ENCODE measurements at regions not wholly inside any gene's neighbourhood (a gene's known extent, or its start where the extent isn't known, plus 50 kb on each side); places are given as distances from the start of the nearest gene placed in this dataset.
A peak's percentile ranks its signal among the peaks of the same experiment; 100 is the strongest.
"Not testable (repeated sequence)": the region's sequence is repeated elsewhere in the genome, so short reads cannot be mapped to it uniquely, and the experiment has no call there.

DNA sequence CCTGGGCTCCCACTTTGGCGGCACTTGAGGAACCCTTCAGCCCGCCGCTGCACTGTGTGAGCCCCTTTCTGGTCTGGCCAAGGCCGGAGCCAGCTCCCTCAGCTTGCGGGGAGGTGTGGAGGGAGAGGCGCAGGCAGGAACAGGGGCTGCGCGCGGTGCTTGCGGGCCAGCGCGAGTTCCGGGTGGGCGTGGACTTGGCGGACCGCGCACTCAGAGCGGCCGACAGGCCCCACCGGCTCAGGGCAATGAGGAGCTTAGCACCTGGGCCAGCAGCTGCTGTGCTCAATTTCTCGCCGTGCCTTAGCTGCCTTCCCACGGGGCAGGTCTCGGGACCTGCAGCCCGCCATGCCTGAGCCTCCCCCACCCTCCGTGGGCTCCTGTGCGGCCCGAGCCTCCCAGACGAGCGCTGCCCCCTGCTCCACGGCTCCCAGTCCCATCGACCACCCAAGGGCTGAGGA lies 324.8 kb downstream of the RAD51AP2 start:
- not testable (repeated sequence) for DNase-seq (ENCODE audit: low spot score)

DNA sequence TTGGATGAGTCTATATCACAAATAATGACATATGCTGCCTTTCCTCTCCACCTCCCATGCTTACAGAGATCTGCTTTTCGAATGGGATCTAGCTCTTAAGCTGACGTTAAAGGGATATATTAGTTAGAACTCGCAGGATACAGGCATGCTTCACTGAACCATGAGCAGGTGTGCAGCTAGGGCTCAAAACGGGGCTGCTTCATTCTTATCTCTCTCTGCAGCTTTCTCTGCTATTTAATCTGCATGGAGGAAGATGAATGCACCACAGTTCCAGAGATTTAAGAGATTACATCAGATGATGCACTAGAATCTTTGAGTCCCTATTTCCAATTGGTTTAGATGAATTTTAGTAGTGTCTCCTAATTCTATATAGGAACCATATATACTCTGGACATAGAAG lies 327.0 kb downstream of the RAD51AP2 start:
- no peak for DNase-seq (ENCODE audit: low spot score)

DNA sequence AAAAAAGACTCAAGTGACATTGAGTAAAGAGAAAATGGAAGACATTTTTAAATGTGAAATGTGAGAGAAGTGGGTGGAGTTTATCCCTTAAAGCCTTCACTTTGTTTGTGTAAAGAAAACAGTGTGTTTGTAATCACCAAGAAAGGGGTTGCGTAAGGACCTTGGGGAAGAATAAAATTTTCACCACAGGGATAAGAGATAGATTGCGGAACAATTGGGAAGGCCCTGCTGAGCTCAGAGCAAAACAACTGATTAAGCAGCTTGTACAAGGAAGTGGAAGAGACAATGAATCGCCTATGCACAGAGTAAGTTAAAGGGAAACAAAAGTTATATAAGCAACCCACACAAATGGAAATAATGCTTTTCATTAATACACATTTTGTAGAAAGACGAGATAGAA lies 327.7 kb downstream of the RAD51AP2 start:
- no peak for DNase-seq (ENCODE audit: low spot score)

GRCh38 chr2:17188721-17189120 lies 329.5 kb downstream of the RAD51AP2 start:
- DNase-seq (ENCODE audit: low spot score): no peak

GRCh38 chr2:17184512-17184911 lies 333.7 kb downstream of the RAD51AP2 start:
- DNase-seq (ENCODE audit: low spot score): no peak

DNA sequence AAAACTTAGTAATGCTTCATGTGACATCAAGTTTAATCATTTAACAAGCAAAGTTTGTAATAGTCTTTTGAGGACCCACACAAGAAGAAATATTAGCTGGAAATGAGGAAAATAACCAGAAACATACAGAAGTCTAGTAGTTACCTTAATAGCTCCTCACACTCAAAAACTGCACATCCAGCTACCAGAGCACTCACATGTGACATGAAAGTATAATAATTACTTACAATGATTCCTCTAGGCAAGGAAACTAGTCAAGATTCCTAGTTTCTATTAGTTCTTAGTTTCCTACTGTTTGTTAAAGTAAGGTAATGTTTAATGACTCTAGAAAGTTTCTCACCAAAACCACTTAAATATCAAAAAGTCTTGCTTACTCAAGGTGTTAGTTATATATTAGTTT lies 335.8 kb downstream of the RAD51AP2 start:
- DNase-seq (ENCODE audit: low spot score): no peak

GRCh38 chr2:17181051-17181752 lies 337.0 kb downstream of the RAD51AP2 start:
- no peak for DNase-seq (ENCODE audit: low spot score)

- DNase-seq (ENCODE audit: low spot score): no peak
Measured at GRCh38 chr2:17179145-17179808, 339.0 kb downstream of the RAD51AP2 start.

GRCh38 chr2:17177088-17177487 lies 341.2 kb downstream of the RAD51AP2 start:
- no peak for DNase-seq (ENCODE audit: low spot score)

DNA sequence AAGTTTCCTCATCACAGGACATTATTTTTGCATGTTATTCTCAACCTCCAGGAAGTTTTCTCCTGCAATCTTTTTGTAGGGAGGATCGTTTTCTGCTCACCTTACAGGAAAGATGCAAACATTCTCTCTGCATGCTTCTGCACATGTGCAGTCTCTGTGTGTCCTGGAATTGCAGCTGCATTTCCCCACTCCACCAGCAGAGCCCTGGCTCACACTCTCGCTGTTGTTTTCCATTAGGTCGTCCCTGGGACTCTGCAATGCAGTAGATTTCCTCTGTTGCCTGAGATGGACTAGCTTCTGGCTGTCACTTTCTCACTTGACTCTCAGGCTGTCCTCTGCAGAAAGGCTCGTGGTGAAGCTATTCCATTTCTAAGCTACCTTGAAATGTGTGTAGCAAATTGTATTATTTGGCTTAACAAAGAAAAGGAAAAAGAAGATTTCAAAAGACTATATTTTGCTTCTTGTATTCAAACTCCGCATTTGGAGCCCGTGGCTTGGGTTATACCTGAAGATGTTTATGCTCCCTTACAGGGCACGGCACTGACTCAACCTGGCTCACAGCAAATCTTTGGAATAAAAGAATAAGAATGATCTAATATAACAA lies 346.7 kb downstream of the RAD51AP2 start:
- peak; percentile 72 for DNase-seq (ENCODE audit: low spot score)

- DNase-seq (ENCODE audit: low spot score): no peak
Measured at GRCh38 chr2:17166506-17166905, 351.7 kb downstream of the RAD51AP2 start.

GRCh38 chr2:17164550-17164949 lies 353.7 kb downstream of the RAD51AP2 start:
- DNase-seq (ENCODE audit: low spot score): no peak

DNA sequence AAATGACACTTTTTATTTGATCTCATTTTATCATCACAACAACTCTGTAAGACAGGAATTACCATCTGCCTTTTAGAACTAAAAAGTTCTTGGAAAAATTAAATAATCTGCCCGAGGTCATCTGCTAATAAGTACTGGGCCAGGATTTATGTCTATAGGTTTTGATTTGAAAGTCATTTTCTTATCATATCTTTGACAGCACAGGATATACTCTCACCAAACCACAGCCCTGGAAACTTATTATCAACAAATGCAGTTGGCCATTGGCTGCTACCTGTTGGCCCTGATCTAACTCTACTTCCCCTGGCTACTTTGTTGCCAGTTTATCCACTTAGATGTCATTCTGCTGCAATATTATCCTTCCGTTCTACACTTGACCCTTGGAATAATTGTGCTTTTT lies 354.6 kb downstream of the RAD51AP2 start:
- DNase-seq (ENCODE audit: low spot score): no peak

DNA sequence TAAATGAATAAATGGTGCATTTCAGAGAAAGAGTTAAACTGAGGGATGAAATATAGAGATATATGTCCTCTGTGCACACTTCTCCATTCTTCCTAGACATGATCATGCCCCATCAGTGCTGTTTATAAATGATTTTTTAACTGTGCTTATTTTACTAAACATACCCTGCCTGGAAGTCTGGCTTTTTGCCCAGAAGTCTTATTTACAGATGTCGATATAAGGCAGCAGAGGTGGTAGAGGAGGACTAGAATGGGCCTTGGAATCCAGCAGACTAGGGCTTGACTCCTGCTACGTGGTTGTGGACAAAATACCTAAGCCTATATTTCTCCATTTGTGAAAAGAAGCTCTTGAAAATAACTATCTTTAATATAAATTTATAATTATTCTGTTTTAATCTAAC lies 355.5 kb downstream of the RAD51AP2 start:
- no peak for DNase-seq (ENCODE audit: low spot score)

GRCh38 chr2:17160594-17160993 lies 357.6 kb downstream of the RAD51AP2 start:
- DNase-seq (ENCODE audit: low spot score): no peak

- no peak for DNase-seq (ENCODE audit: low spot score)
Measured at GRCh38 chr2:17156086-17156485, 362.2 kb downstream of the RAD51AP2 start.

- DNase-seq (ENCODE audit: low spot score): no peak
Measured at GRCh38 chr2:17149945-17150344, 368.3 kb downstream of the RAD51AP2 start.

DNA sequence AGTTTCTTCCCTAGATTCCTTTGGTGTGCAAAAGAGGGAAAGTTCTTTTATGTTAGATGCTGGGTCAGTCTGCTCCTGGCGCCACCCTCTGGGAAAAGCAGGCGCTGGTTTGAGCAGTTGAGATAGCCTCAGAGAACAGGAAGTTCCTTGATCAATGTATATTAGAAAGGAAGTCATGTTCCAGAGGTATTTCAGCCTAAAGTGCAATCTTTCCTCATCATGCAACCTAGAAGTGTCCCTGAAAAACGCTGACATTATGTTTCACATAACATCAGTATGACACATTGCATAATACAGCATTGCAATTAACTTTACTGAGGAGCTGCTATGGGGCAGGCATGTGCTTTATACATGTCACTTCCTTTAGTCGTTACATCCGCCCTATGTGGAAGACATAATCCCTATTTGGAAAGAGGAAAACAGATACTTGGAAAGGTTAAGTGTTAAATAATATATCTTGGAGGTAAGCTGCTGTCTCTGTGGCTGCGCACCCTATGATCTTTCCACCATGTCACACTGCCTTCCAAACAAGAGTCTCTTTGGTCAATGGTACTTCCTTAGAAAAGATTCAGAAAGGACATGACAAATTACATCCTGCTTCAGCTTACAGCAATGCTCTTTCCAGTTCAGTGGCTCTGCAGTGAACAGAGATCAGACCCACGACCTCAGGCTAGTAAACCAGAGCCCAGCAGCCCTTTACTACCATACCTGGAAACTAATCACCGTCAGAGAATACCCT lies 369.7 kb downstream of the RAD51AP2 start:
- peak; percentile 57 for DNase-seq (ENCODE audit: low spot score)

- no peak for DNase-seq (ENCODE audit: low spot score)
Measured at GRCh38 chr2:17146358-17146757, 371.9 kb downstream of the RAD51AP2 start.

- no peak for DNase-seq (ENCODE audit: low spot score)
Measured at GRCh38 chr2:17136877-17137276, 381.4 kb downstream of the RAD51AP2 start.

GRCh38 chr2:17136231-17136630 lies 382.0 kb downstream of the RAD51AP2 start:
- no peak for DNase-seq (ENCODE audit: low spot score)

DNA sequence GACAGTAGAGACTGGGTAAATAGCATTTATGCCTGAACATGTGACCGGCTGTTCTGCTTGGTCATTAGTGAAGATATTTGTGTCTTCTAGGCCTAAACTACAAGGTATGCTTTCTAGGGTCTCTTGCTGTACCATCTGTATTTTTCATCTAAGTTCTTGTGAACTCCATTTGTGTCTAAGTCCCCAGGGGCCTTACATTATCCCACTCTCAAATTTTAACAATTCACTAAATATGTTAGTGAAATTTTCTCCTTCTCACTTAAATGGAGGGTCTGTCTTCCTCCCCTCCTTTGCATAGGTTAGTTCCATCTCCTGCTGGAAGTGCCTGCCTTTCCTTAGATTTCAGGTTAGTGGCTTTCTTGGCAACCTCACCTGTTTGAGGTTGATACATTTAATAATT lies 382.6 kb downstream of the RAD51AP2 start:
- no peak for DNase-seq (ENCODE audit: low spot score)

Measured in ecto neural progenitor cell (in vitro differentiated cells).